ENCODE measurements at regions not wholly inside any gene's neighbourhood (a gene's known extent, or its start where the extent isn't known, plus 50 kb on each side); places are given as distances from the start of the nearest gene placed in this dataset.

DNA sequence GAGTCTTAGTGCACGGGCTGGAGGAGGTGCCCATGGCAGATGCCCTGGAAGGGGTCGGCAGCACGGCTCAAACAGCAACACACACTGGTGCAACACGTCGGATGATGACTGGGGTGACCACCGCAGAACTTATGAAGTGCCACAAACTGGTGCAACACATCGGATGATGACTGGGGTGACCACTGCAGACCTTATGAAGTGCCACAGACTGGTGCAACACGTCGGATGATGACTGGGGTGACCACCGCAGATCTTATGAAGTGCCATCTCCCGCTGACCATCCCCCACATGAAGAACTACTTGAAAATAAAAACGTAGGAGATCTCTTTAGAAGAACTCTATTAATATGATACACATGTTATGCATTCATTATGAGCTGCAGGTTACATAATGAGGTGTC, 218.3 kb downstream of the TBXT start:
- Histone ChIP-seq H3K4me3 (no peak overlapping the region), H3K4me1 (replicated peaks in 1 of 2) (no peaks in the 10 kb centered on the region), H3K27ac (no peak overlapping the region)
- in situ Hi-C loops (cut with MboI; ENCODE audit: low pct_unique_long_range_greater_than_20kb in 2 of 9, low sequenced_read_pairs in 9 of 9, unreplicated experiment in 9 of 9), result no loop called here
- no peak for ATAC-seq (replicated peaks in 6 of 8)
- WGBS, 10 experiments, result 28 to 100% (median 75%) methylated on average over 1 to 10 of the region's 12 CpGs; no CpG with 5 or more reads in 1 of the 10 experiments

DNA sequence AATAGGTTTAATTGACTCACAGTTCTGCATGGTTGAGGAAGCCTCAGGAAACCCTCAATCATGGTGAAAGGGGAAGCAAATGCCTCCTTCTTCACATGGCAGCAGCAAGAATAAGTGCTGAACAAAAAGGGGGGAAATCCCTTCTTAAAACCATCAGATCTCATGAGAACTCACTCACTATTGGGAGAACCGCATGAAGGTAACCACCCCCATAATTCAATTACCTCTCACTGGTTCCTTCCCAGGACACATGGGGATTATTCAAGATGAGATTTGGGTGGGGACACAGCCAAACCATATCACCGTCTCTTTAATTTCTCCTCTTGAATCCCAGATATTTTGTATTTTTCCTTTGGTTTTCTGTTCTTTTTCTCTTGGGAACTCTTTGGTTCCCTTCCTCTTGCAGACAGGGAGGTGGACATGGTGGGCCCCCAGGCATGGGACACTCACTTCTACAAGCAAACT, 223.6 kb downstream of the TBXT start:
- Histone ChIP-seq H3K4me1 (replicated peaks in 1 of 2) (no peaks in the 10 kb centered on the region), H3K27ac (no peak overlapping the region), H3K4me3 (no peak overlapping the region)
- WGBS, 10 experiments, result 17 to 100% (median 83%) methylated on average over 1 to 2 of the region's 2 CpGs; no CpG with 5 or more reads in 3 of the 10 experiments
- no peak for ATAC-seq (replicated peaks in 6 of 8)
- in situ Hi-C loops (cut with MboI; ENCODE audit: low pct_unique_long_range_greater_than_20kb in 2 of 9, low sequenced_read_pairs in 9 of 9, unreplicated experiment in 9 of 9), result no loop called here

DNA sequence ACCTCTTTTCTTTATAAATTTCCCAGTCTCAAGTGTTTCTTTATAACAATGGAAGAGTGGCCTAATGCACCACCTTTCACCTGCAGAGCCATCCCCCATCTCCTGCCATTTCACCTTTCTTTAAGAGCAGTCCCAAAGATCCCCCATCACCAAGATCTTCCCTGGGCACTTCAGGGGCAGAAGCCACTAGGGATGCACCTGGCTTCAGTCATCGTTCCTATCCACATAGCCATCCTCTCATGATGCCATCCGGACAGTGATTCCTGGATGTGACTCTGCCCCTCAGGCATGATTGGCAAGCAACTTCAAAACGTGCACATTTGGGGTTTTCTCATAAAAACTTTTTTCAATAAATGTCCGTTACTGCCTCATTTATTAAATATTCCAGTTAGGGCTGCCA, 225.9 kb downstream of the TBXT start:
- 60 to 100% (median 75%) methylated on average over 1 to 3 of the region's 4 CpGs; no CpG with 5 or more reads in 4 of the 10 experiments for WGBS, 10 experiments
- ATAC-seq (replicated peaks in 6 of 8), result no peak
- in situ Hi-C loops (cut with MboI; ENCODE audit: low pct_unique_long_range_greater_than_20kb in 2 of 9, low sequenced_read_pairs in 9 of 9, unreplicated experiment in 9 of 9), result no loop called here
- no peak overlapping the region for H3K27ac ChIP-seq
- H3K4me1 ChIP-seq (replicated peaks in 1 of 2), result no peaks in the 10 kb centered on the region
- no peak overlapping the region for H3K4me3 ChIP-seq

DNA sequence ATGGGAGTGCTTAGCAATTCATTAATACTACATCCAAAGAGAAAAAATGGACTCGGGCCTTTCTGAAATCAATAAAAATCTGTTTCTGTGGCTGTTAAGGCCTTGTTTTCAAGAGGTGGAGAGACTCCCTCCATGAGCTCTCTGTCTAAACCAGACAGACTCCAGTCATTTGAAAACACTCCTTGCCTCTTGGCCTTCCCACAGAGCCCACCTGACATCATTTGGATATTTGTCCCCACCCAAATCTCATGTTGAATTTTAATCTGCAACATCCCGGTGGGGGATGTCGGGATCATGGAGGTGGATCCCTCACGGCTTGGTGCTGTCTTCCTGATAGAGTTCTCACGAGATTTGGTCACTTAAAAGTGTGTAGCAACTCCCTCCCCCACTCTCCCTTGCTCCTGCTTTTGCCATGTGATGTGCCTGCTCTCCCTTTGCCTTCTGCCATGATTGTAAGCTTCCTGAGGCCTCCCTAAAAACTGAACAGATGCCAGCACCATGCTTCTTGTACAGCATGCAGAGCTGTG, 226.3 kb downstream of the TBXT start:
- no peak overlapping the region for H3K4me3 ChIP-seq
- 17 to 89% (median 77%) methylated on average over 1 to 5 of the region's 5 CpGs; no CpG with 5 or more reads in 1 of the 10 experiments for WGBS, 10 experiments
- no peak for ATAC-seq (replicated peaks in 6 of 8)
- H3K27ac ChIP-seq, result no peak overlapping the region
- in situ Hi-C loops (cut with MboI; ENCODE audit: low pct_unique_long_range_greater_than_20kb in 2 of 9, low sequenced_read_pairs in 9 of 9, unreplicated experiment in 9 of 9), result no loop called here
- H3K4me1 ChIP-seq (replicated peaks in 1 of 2), result no peaks in the 10 kb centered on the region

DNA sequence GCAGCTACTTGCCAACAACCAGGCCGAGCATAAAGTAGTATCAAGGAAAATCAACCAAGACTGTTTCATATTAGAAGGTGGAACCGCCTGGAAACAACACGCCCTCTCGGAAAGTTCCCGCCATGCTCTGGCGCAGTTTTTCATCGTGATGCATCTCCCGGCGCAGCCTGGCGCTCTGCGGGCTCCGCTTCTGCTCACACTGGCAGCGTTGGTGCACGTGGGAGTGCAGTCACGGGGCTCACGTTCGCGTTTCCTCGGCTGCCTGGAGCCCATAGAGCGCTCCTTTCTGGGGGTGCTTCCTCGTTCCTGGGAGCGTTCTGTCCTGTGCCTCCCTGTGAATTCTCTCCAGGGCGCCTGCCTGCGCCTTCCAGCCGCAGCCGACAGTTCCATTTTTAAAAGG, 227.3 kb downstream of the TBXT start:
- Histone ChIP-seq H3K27ac (no peak overlapping the region), H3K4me3 (no peak overlapping the region), H3K4me1 (replicated peaks in 1 of 2) (no peaks in the 10 kb centered on the region)
- ATAC-seq (replicated peaks in 6 of 8), result no peak
- in situ Hi-C loops (cut with MboI; ENCODE audit: low pct_unique_long_range_greater_than_20kb in 2 of 9, low sequenced_read_pairs in 9 of 9, unreplicated experiment in 9 of 9), result no loop called here
- 20 to 97% (median 78%) methylated on average over 1 to 18 of the region's 26 CpGs; no CpG with 5 or more reads in 3 of the 10 experiments for WGBS, 10 experiments

DNA sequence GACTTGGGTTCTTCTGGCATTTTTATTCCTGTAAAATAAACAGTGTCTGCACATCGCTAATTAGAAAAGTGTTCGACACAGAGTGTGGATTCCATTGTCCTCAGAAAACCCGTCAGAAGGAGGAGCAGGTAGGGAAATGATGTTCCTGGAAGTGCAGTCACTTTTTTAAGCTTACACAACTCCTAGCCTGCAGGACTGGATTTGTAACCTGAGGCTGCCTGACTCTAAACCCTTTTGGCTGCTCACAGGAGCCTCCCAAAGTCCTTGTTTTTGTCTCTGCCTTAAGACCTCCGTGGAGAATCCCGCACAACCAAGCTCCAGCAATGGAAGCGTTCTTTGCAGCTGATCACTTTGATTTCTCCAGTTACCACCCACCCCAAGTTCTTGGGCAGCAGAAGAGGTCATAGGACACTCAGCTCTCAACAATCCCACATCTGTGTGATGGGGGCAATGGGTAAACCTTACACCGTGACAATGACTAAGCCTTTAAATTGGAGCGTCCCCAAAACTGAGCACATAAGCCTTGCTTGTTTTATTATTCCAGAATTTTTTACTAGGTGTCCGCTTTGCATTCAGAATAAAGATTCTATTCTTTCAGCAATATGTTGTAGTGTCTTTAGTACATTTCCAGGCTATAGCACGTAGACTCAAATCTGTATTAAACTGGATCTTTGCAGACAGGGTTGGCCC, 227.9 kb downstream of the TBXT start:
- H3K27ac ChIP-seq, result no peak overlapping the region
- H3K4me1 ChIP-seq (replicated peaks in 1 of 2), result no peaks in the 10 kb centered on the region
- ATAC-seq (replicated peaks in 6 of 8), result no peak
- WGBS, 10 experiments, result 11 to 92% (median 81%) methylated on average over 3 to 10 of the region's 10 CpGs
- no peak overlapping the region for H3K4me3 ChIP-seq
- in situ Hi-C loops (cut with MboI; ENCODE audit: low pct_unique_long_range_greater_than_20kb in 2 of 9, low sequenced_read_pairs in 9 of 9, unreplicated experiment in 9 of 9), result no loop called here

DNA sequence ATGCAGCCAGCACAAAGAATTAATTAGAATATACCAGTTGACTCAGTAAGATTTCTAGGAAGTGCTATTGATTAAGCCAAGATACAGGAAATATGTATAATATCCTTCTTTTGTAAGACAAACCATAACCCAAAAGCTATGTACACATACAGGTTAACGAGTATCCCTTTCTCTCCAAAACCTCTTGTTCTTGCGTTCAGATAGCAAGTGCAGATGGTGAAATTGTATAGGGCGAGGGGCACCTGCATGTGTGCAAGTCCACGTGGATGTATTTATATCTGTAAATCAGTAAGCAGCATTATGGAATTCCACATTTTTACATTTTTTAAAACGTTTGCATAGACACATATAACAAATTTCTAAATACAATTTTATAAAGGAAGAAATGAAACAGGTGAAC, 228.6 kb downstream of the TBXT start:
- WGBS, 10 experiments, result 3 to 83% (median 64%) methylated on average over 3 to 5 of the region's 5 CpGs; no CpG with 5 or more reads in 1 of the 10 experiments
- Histone ChIP-seq H3K27ac (no peak overlapping the region), H3K4me1 (replicated peaks in 1 of 2) (no peaks in the 10 kb centered on the region), H3K4me3 (no peak overlapping the region)
- ATAC-seq (replicated peaks in 6 of 8), result no peak
- in situ Hi-C loops (cut with MboI; ENCODE audit: low pct_unique_long_range_greater_than_20kb in 2 of 9, low sequenced_read_pairs in 9 of 9, unreplicated experiment in 9 of 9), result no loop called here

DNA sequence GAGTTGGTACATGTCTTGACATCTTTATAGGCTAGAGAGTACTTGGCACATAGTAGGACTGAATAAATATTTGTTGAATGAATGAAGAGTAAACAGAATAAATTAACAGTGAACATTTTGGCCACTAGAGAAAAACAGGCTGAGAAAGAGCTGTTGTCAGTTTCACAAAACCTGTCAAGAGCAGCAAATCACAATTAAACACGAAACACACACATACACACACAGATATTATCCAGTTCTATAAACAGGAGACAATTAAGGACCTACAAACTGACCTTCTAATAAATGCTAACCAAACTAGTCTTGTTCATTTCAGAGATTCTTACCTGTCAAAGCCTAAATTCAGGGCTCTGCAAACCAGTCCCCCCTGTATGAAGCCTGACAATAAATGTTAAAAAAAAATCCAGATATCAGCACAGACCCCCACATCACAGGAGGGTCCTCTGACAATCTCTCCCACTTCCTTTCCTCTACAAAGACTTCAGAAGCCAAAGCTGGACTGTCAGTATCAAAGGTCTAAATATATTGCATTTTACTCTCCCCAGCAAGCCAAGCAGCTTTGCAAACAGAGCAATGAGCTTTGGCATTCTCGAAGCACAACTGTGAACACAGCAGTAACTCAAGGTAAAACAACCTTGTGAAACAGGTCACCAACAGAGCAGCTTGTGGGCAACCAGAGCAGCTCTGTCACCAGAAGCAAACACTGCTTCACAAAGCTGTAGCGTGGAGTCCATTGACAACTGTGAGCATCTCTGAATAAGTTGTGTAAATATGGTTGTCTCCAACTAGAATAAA, 229.9 kb downstream of the TBXT start:
- Histone ChIP-seq H3K27ac (no peak overlapping the region), H3K4me1 (replicated peaks in 1 of 2) (no peaks in the 10 kb centered on the region), H3K4me3 (no peak overlapping the region)
- peak in 1 of 8 experiments; percentile 47 for ATAC-seq (replicated peaks in 6 of 8)
- in situ Hi-C loops (cut with MboI; ENCODE audit: low pct_unique_long_range_greater_than_20kb in 2 of 9, low sequenced_read_pairs in 9 of 9, unreplicated experiment in 9 of 9), result no loop called here
- WGBS, 10 experiments, result 0 to 100% (median 81%) methylated on average over 1 to 3 of the region's 3 CpGs; no CpG with 5 or more reads in 2 of the 10 experiments

DNA sequence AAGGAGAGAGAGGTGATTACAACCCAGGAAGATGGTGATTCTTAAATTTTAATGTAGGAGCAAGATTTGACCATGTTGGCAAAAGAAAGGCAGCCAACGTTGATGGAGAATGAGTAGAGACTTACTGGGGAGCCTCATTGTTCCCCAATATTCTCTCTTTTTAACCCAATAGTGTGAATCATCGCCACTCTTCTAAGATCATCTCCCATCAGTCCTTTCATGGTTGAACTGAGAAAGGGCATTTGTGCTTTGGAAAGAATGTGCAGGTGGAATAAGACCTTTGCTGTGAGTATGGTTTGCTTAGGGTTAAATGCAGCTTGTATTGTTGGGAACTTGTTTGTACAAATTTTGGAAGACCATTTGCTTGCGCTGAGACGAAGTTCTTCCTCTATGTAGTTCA, 231.0 kb downstream of the TBXT start:
- no peak for ATAC-seq (replicated peaks in 6 of 8)
- in situ Hi-C loops (cut with MboI; ENCODE audit: low pct_unique_long_range_greater_than_20kb in 2 of 9, low sequenced_read_pairs in 9 of 9, unreplicated experiment in 9 of 9), result no loop called here

DNA sequence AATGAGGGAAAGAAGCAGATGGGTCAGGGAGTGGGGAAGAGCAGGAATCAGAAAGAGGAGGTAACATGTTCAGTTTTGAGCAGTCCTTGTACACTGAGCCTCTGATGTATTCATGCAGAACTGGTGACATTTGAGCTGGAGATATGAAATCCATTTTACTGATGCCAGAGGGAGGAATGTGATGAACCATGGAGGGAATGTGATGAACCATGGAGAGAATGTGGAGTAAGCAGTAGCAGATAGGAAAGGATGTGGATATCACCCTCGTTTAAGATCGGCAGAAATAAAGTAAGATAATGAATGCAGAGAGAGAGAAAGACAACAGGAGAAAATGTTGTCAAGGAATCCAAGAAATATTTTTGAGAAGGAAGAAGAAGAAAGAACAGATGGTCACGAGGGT, 231.6 kb downstream of the TBXT start:
- 0 to 88% (median 59%) methylated on average over 2 to 3 of the region's 3 CpGs; no CpG with 5 or more reads in 1 of the 10 experiments for WGBS, 10 experiments
- no peak for ATAC-seq (replicated peaks in 6 of 8)
- Histone ChIP-seq H3K27ac (no peak overlapping the region), H3K4me1 (replicated peaks in 1 of 2) (no peaks in the 10 kb centered on the region), H3K4me3 (no peak overlapping the region)
- in situ Hi-C loops (cut with MboI; ENCODE audit: low pct_unique_long_range_greater_than_20kb in 2 of 9, low sequenced_read_pairs in 9 of 9, unreplicated experiment in 9 of 9), result no loop called here

More for the DNA sequence above, 231.0 kb downstream of the TBXT start:
- H3K4me3 ChIP-seq, result no peak overlapping the region
- 0 to 100% (median 58%) methylated on average over 1 to 4 of the region's 4 CpGs; no CpG with 5 or more reads in 2 of the 10 experiments for WGBS, 10 experiments
- H3K27ac ChIP-seq, result no peak overlapping the region
- H3K4me1 ChIP-seq (replicated peaks in 1 of 2), result no peaks in the 10 kb centered on the region

DNA sequence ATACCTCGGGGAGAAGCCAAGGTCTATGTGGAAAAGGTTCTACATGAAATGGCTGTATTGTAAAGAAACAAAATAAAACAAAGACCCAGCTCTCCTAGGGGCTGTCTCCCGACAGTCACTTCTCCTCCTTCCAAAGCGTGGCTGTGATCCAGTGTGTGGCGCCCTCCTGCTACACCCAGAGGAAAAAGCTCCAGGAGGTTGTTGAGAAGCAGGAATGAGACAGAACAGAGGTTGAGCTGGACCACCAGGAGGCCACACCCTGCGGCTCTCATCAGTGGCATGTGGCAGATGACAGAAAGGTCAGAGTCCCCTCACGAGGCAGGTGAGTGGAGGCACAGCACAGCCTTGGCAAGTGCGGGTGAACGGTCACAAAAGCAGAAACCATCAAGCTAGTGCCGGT, 236.0 kb downstream of the TBXT start:
- no peak for ATAC-seq (replicated peaks in 6 of 8)

DNA sequence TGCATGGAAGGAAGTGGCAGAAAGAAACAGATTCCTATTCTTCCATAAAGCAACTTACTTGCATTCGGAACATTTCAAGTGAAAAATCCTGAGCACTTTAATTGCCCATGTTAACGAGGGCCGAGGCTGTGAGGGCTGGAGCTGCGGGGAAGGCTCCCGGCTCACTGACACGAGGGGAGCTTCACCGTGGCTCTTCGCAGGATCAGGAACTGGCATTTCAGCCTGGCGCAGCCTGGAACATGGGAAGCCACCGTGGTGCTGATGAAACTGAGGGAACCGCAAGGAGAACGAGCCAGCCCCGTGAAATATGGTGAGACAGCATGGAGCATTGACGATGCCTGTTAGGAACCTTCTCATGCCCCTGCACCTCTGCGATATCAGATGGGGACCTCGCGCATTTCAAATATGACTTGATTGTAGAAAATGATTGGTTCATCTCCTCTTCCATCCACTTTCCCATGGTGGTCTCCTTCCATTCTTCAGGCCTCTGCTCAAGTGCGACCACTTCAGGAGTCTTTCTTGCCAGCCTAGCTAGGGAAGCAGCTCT, 236.9 kb downstream of the TBXT start:
- no peak overlapping the region for H3K4me3 ChIP-seq
- ATAC-seq (replicated peaks in 6 of 8), result no peak
- WGBS, 10 experiments, result 26 to 98% (median 87%) methylated on average over 2 to 14 of the region's 18 CpGs; no CpG with 5 or more reads in 2 of the 10 experiments
- no peak overlapping the region for H3K27ac ChIP-seq
- in situ Hi-C loops (cut with MboI; ENCODE audit: low pct_unique_long_range_greater_than_20kb in 2 of 9, low sequenced_read_pairs in 9 of 9, unreplicated experiment in 9 of 9), result no loop called here
- no peaks in the 10 kb centered on the region for H3K4me1 ChIP-seq (replicated peaks in 1 of 2)

More for the DNA sequence above, 236.0 kb downstream of the TBXT start:
- no peak overlapping the region for H3K27ac ChIP-seq
- H3K4me3 ChIP-seq, result no peak overlapping the region
- WGBS, 10 experiments, result 0 to 78% (median 53%) methylated on average over 1 to 9 of the region's 9 CpGs; no CpG with 5 or more reads in 1 of the 10 experiments
- H3K4me1 ChIP-seq (replicated peaks in 1 of 2), result no peaks in the 10 kb centered on the region
- in situ Hi-C loops (cut with MboI; ENCODE audit: low pct_unique_long_range_greater_than_20kb in 2 of 9, low sequenced_read_pairs in 9 of 9, unreplicated experiment in 9 of 9), result no loop called here

DNA sequence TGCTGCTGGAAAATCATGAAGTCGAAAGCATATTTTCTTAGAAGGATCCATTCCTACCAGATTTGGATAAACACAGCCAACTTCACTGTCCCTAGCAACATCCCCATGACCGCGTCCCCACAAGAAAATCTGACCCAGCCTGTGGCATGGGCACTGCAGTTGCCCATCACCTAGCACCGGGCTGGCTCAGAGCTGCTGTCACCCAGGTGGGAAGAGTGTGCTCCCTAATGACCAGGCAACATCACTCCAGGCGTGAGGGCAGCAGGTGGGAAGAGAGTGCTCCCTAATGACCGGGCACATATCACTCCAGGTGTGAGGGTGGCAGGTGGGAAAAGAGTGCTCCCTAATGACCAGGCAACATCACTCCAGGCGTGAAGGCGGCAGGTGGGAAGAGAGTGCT, 238.0 kb downstream of the TBXT start:
- in situ Hi-C loops (cut with MboI; ENCODE audit: low pct_unique_long_range_greater_than_20kb in 2 of 9, low sequenced_read_pairs in 9 of 9, unreplicated experiment in 9 of 9), result no loop called here
- Histone ChIP-seq H3K4me3 (no peak overlapping the region), H3K27ac (no peak overlapping the region), H3K4me1 (replicated peaks in 1 of 2) (no peaks in the 10 kb centered on the region)
- WGBS, 10 experiments, result 40 to 100% (median 80%) methylated on average over 1 to 4 of the region's 8 CpGs; no CpG with 5 or more reads in 5 of the 10 experiments
- no peak for ATAC-seq (replicated peaks in 6 of 8)
